ENCODE measurements at regions not wholly inside any gene's neighbourhood (a gene's known extent, or its start where the extent isn't known, plus 50 kb on each side); places are given as distances from the start of the nearest gene placed in this dataset.

DNA sequence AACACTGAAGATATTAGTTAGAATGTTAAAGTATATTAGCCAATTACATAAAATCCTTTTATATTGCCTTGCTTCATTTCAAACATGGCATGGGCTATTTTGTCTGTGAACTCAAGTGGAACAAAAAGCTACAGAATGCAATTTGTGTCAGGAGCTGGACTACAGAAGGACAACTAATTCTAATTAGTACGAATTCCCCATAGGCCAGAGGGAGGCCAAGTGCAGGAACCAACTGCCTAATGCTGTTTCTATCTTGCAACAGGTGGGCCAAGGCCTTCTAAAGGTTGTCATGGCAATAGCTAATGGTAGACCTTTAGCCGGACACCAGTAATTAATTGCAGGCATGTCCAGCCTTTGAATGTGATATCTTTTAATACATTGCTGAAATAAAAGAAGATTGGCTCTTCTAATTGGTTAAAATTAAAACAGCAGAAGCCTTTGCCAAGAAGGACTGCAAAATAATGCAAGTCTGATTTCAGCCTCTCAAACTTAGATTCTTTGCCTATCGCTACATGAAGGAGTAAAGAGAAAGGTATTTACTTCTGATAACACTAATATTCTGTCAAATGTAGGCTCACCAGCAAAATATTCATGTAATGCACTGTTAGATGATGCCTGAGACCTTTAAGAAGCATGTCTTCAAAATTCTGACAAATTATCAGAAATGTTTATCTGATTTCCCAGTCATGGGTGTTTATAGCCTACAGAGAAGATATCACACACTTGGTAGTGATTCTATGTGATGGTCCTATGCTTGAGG is 232.1 kb downstream of the LMO4 start:
- intact Hi-C loops (cut with DNase I) = no loop called here
- TF ChIP-seq, protein P1, sequence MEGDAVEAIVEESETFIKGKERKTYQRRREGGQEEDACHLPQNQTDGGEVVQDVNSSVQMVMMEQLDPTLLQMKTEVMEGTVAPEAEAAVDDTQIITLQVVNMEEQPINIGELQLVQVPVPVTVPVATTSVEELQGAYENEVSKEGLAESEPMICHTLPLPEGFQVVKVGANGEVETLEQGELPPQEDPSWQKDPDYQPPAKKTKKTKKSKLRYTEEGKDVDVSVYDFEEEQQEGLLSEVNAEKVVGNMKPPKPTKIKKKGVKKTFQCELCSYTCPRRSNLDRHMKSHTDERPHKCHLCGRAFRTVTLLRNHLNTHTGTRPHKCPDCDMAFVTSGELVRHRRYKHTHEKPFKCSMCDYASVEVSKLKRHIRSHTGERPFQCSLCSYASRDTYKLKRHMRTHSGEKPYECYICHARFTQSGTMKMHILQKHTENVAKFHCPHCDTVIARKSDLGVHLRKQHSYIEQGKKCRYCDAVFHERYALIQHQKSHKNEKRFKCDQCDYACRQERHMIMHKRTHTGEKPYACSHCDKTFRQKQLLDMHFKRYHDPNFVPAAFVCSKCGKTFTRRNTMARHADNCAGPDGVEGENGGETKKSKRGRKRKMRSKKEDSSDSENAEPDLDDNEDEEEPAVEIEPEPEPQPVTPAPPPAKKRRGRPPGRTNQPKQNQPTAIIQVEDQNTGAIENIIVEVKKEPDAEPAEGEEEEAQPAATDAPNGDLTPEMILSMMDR (IDR thresholded peaks at IDR 0.05) = no peak
- DNase-seq (no peak), ATAC-seq (no peak)
- H3K4me1 ChIP-seq = no peaks in the 10 kb centered on the region
- no peaks in the 10 kb centered on the region for H3K9me3 ChIP-seq
- H3K27ac ChIP-seq = no peak overlapping the region
- WGBS, 3 donors = 55 to 65% (median 64%) methylated on average over 3 of the region's 3 CpGs
- no peaks in the 10 kb centered on the region for H3K36me3 ChIP-seq (ENCODE audit: insufficient read depth in 1 of 2, low read depth in 1 of 2)
- H3K27me3 ChIP-seq (ENCODE audit: insufficient read depth in 3 of 3, low read length in 2 of 3) = no peaks in the 10 kb centered on the region
- H3K4me3 ChIP-seq = no peak overlapping the region

DNA sequence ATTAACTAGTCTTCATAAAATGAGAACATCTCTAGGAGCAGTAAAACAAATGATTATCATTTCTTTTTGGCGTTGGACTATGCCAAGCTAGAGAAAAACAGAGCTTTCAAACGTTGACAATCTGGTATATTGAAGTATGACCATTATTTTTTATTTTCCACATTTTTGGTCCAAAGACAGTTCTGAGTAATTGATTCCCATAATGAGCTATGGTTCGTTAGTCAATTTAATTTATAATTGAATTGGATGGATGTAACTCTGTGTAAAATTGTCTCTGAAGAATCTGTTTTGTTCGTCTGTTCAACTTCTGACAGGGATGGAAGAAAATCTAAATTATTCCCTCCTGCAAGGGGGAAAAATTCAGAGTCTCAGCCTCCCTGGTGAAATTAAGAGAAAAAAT is 234.5 kb downstream of the LMO4 start:
- H3K36me3 ChIP-seq (ENCODE audit: insufficient read depth in 1 of 2, low read depth in 1 of 2) = no peaks in the 10 kb centered on the region
- H3K9me3 ChIP-seq = no peaks in the 10 kb centered on the region
- intact Hi-C loops (cut with DNase I) = no loop called here
- no peak overlapping the region for H3K4me3 ChIP-seq
- H3K4me1 ChIP-seq = no peaks in the 10 kb centered on the region
- DNase-seq (no peak), ATAC-seq (no peak)
- H3K27me3 ChIP-seq (ENCODE audit: insufficient read depth in 3 of 3, low read length in 2 of 3) = no peaks in the 10 kb centered on the region
- H3K27ac ChIP-seq = no peak overlapping the region
- 56 to 71% (median 59%) methylated on average over 4 of the region's 4 CpGs for WGBS, 3 donors
- TF ChIP-seq, protein P1 (IDR thresholded peaks at IDR 0.05) = no peak

DNA sequence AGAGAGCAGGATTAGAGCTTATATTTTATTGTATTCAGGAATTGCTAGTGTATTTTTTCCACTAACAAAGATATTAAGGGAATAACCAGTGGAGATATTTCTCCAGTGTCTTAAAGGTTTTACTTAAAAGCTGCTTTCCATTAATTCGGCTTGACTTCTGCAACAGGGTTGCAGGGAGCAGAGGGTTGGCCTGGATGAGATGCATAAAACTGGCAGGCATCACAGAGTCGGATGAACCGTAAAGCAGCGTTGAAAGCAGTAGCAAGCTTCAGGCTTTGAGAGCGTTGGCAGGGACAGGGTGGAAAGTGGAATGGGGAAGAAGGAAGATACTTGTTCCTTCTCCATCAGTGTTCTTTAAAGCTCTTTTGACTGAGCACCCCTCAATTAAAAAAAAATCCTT is 237.2 kb downstream of the LMO4 start:
- Histone ChIP-seq H3K36me3 (ENCODE audit: insufficient read depth in 1 of 2, low read depth in 1 of 2) (no peaks in the 10 kb centered on the region), H3K27me3 (ENCODE audit: insufficient read depth in 3 of 3, low read length in 2 of 3) (no peaks in the 10 kb centered on the region), H3K27ac (no peak overlapping the region), H3K9me3 (no peaks in the 10 kb centered on the region), H3K4me3 (no peak overlapping the region), H3K4me1 (no peaks in the 10 kb centered on the region)
- WGBS, 3 donors = 54 to 65% (median 56%) methylated on average over 5 of the region's 5 CpGs
- no peak for DNase-seq
- TF ChIP-seq, protein P1 (IDR thresholded peaks at IDR 0.05) = no peak
- intact Hi-C loops (cut with DNase I) = no loop called here
- ATAC-seq = no peak

DNA sequence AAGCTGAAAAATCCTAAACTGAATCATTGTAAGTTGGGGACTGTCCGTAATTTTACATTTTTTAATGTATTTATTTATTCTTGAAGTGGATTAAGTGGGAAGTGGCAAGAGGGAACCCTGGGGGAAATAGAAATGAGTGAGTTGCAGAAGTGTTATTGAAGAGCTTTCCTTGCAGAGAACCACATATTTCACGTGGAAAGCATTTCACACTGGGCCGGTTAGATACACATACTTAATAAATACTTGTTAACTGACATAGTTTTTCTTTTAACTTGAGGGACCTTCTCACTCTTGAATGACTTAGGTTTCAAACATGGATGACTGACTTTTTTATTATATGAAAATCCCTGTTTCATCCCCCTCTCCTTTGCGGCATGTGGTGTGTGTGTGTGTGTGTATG is 239.3 kb downstream of the LMO4 start:
- intact Hi-C loops (cut with DNase I) = no loop called here
- WGBS, 3 donors = 70 to 72% (median 71%) methylated on average over 4 of the region's 4 CpGs
- Histone ChIP-seq H3K9me3 (no peaks in the 10 kb centered on the region), H3K36me3 (ENCODE audit: insufficient read depth in 1 of 2, low read depth in 1 of 2) (no peaks in the 10 kb centered on the region), H3K27me3 (ENCODE audit: insufficient read depth in 3 of 3, low read length in 2 of 3) (no peaks in the 10 kb centered on the region), H3K27ac (no peak overlapping the region), H3K4me3 (no peak overlapping the region), H3K4me1 (no peaks in the 10 kb centered on the region)
- TF ChIP-seq, protein P1 (IDR thresholded peaks at IDR 0.05) = no peak
- no peak for ATAC-seq
- no peak for DNase-seq

DNA sequence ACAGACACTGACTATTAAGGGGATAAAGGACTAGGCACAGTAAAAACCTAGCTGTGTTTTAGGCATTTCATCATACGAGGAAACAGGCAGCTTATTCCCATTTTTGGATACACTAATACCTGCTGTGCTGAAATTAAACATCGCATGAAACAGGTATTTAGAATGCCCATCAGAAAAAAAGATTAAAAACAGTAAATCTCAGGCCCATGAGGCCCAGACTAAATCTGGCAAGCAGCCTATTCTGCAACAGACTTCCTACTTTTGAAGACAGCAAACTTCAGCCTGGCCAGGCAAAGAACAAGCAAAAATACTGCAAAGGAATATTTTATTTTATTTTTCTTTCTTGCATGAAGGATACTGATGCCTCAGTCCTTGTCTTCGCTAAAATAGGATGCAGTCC is 240.2 kb downstream of the LMO4 start:
- H3K27me3 ChIP-seq (ENCODE audit: insufficient read depth in 3 of 3, low read length in 2 of 3) = no peaks in the 10 kb centered on the region
- ATAC-seq = no peak
- TF ChIP-seq, protein P1 (IDR thresholded peaks at IDR 0.05) = no peak
- WGBS, 3 donors = 63 to 72% (median 72%) methylated on average over 3 of the region's 3 CpGs
- no peak overlapping the region for H3K4me3 ChIP-seq
- H3K27ac ChIP-seq = no peak overlapping the region
- DNase-seq = no peak
- intact Hi-C loops (cut with DNase I) = no loop called here
- no peaks in the 10 kb centered on the region for H3K36me3 ChIP-seq (ENCODE audit: insufficient read depth in 1 of 2, low read depth in 1 of 2)
- no peaks in the 10 kb centered on the region for H3K9me3 ChIP-seq
- no peaks in the 10 kb centered on the region for H3K4me1 ChIP-seq
